Fibroblast of lung (primary cell): ENCODE measurements at regions not wholly inside any gene's neighbourhood (a gene's known extent, or its start where the extent isn't known, plus 50 kb on each side); places are given as distances from the start of the nearest gene placed in this dataset.

ENCODE experiments used
- DNase-seq, 2 donors: peaks; one replicate each; pipeline versions ENCODE4 v3.0.0 to v3.0.0-alpha.2; 2010; ENCODE audit warnings: low read depth in 2 of 2
- H2AFZ ChIP-seq: 2 replicates; pipeline ENCODE4 v1.5.1; 2012; ENCODE audit warnings: low read length, control low read depth, inconsistent platforms
- H3K27ac ChIP-seq: 2 replicates; pipeline ENCODE4 v1.5.1; 2011; ENCODE audit warnings: low read length, control low read depth; ENCODE audit not compliant: insufficient read depth
- H3K27me3 ChIP-seq: 2 replicates; pipeline ENCODE4 v1.5.1; 2011; ENCODE audit warnings: mild to moderate bottlenecking, low read length; ENCODE audit not compliant: control insufficient read depth, insufficient read depth
- H3K36me3 ChIP-seq: 2 replicates; pipeline ENCODE4 v1.5.1; 2011; ENCODE audit warnings: low read length; ENCODE audit not compliant: control insufficient read depth, insufficient read depth
- H3K4me1 ChIP-seq: 2 replicates; pipeline ENCODE4 v1.5.1; 2011; ENCODE audit warnings: low read length; ENCODE audit not compliant: control insufficient read depth, insufficient read depth; ENCODE audit errors: extremely low read depth
- H3K4me2 ChIP-seq: 2 replicates; pipeline ENCODE4 v1.5.1; 2011; ENCODE audit warnings: low read length, control low read depth; ENCODE audit not compliant: insufficient read depth; ENCODE audit errors: extremely low read depth
- H3K4me3 ChIP-seq, 4 experiments: fragments of 200-600 bp in 1 of 4; sonication (generic) in 1 of 4; replicated peaks in 1 of 4; 2 replicates each; pipeline ENCODE4 v1.5.1; 2011 to 2016; ENCODE audit warnings: low read length in 4 of 4, low read depth in 3 of 4, mild to moderate bottlenecking in 3 of 4, control low read depth in 2 of 4, inconsistent platforms in 1 of 4, mixed read lengths in 1 of 4; ENCODE audit not compliant: insufficient read depth in 1 of 4; ENCODE audit errors: control extremely low read depth in 1 of 4
- H3K79me2 ChIP-seq: 2 replicates; pipeline ENCODE4 v1.5.1; 2012; ENCODE audit warnings: mild to moderate bottlenecking, low read length, inconsistent platforms; ENCODE audit not compliant: control insufficient read depth, insufficient read depth
- H3K9ac ChIP-seq: 2 replicates; pipeline ENCODE4 v1.5.1; 2011; ENCODE audit warnings: mild to moderate bottlenecking, low read length, control low read depth; ENCODE audit not compliant: insufficient read depth
- H3K9me3 ChIP-seq: 2 replicates; pipeline ENCODE4 v1.5.1; 2012; ENCODE audit warnings: low read depth, low read length; ENCODE audit not compliant: control insufficient read depth, insufficient read depth
- H4K20me1 ChIP-seq: 2 replicates; pipeline ENCODE4 v1.5.1; 2011; ENCODE audit warnings: low read length; ENCODE audit not compliant: control insufficient read depth, insufficient read depth; ENCODE audit errors: extremely low read depth
- EZH2 ChIP-seq: IDR thresholded peaks from 2 replicates; pipeline ENCODE4 v1.5.1; 2012; ENCODE audit warnings: low read length, control low read depth, mild to moderate bottlenecking; ENCODE audit errors: missing control alignments
- TF ChIP-seq, protein P1 (sequence below), 2 donors: IDR thresholded peaks in 1 of 2; conservative IDR thresholded peaks in 1 of 2; 1 replicate in 1 of 2; 2 replicates in 1 of 2; pipeline ENCODE4 v1.5.1; 2011 to 2012; ENCODE audit warnings: low read length in 2 of 2, control low read depth in 1 of 2, inconsistent platforms in 1 of 2, low read depth in 1 of 2, mild to moderate bottlenecking in 1 of 2

DNA sequence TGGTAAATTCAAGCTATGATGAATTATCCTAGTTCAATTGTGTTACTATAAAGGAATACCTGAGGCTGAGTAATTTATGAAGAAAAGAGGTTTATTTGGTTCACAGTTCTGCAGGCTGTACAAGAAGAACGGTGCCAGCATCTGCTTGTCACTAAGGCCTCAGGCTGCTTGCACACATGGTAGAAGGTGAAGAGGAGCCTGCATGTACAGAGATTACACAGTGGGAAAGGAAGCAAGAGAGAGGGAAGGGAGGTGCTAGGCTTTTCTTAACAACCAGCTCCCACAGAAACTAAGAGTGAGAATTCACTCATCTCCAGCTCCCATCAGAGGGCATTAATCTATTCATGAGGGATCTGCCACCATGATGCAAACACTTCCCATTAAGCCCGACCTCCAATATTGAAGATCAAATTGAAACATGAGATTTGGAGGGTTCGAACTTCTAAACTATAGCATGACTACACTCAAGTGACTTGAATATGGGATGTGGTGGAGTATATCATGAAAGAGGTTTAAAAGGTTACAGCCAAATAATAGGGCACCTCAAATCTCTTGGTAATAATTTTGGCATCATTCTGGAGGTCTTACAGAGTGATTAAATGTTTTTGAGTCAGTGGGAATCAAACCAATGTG is 58.4 kb upstream of the ETAA1 start:
- Histone ChIP-seq H4K20me1 (no peaks in the 10 kb centered on the region), H3K4me2 (no peak overlapping the region), H3K36me3 (no peaks in the 10 kb centered on the region), H3K79me2 (no peaks in the 10 kb centered on the region), H3K27ac (no peak overlapping the region), H3K9ac (no peak overlapping the region), H3K9me3 (no peaks in the 10 kb centered on the region), H3K27me3 (no peaks in the 10 kb centered on the region), H2AFZ (no peak overlapping the region), H3K4me1 (no peaks in the 10 kb centered on the region), H3K4me3 (no peak overlapping the region)
- no peak for TF ChIP-seq EZH2
- TF ChIP-seq, protein P1, sequence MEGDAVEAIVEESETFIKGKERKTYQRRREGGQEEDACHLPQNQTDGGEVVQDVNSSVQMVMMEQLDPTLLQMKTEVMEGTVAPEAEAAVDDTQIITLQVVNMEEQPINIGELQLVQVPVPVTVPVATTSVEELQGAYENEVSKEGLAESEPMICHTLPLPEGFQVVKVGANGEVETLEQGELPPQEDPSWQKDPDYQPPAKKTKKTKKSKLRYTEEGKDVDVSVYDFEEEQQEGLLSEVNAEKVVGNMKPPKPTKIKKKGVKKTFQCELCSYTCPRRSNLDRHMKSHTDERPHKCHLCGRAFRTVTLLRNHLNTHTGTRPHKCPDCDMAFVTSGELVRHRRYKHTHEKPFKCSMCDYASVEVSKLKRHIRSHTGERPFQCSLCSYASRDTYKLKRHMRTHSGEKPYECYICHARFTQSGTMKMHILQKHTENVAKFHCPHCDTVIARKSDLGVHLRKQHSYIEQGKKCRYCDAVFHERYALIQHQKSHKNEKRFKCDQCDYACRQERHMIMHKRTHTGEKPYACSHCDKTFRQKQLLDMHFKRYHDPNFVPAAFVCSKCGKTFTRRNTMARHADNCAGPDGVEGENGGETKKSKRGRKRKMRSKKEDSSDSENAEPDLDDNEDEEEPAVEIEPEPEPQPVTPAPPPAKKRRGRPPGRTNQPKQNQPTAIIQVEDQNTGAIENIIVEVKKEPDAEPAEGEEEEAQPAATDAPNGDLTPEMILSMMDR (conservative IDR thresholded peaks at IDR 0.05 in 1 of 2, IDR thresholded peaks at IDR 0.05 in 1 of 2; ENCODE audit: low read depth in 1 of 2, low read length in 2 of 2) = no peak
- no peak for DNase-seq

DNA sequence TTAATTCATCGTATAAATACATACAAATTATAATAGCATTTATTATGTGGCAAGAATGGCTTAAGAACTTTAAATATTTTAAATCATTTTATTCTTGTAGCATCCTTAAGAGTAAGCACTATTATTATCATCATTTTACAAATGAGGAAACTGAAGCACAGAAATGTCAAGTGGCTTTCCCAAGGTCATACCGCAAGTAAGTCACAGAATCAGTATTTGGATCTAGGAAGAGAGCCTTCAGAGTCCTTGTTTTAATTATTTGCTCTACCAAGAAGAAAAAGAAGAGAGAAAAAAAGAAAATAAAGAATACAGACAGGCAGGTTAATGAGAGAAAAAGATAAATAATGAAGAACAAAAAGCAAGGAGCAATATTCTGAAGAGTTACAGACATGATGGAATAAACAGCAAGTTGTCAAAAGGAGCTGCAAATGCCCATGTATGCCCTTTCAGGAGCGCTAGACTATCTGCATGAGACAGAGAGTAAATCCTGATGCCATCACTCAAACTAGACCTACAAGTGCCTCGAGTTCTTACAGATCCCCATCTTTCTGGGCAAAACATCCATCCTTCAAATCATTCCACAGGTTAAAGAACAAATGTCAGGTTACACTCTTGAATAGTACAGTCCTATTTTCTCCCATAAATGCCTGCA is 57.8 kb upstream of the ETAA1 start:
- Histone ChIP-seq H3K27me3 (no peaks in the 10 kb centered on the region), H3K9ac (no peak overlapping the region), H2AFZ (no peak overlapping the region), H3K27ac (no peak overlapping the region), H3K36me3 (no peaks in the 10 kb centered on the region), H3K79me2 (no peaks in the 10 kb centered on the region), H3K4me1 (no peaks in the 10 kb centered on the region), H3K4me2 (no peak overlapping the region), H4K20me1 (no peaks in the 10 kb centered on the region), H3K4me3 (no peak overlapping the region), H3K9me3 (no peaks in the 10 kb centered on the region)
- TF ChIP-seq, protein P1 (conservative IDR thresholded peaks at IDR 0.05 in 1 of 2, IDR thresholded peaks at IDR 0.05 in 1 of 2; ENCODE audit: low read depth in 1 of 2, low read length in 2 of 2) = no peak
- no peak for TF ChIP-seq EZH2
- no peak for DNase-seq

DNA sequence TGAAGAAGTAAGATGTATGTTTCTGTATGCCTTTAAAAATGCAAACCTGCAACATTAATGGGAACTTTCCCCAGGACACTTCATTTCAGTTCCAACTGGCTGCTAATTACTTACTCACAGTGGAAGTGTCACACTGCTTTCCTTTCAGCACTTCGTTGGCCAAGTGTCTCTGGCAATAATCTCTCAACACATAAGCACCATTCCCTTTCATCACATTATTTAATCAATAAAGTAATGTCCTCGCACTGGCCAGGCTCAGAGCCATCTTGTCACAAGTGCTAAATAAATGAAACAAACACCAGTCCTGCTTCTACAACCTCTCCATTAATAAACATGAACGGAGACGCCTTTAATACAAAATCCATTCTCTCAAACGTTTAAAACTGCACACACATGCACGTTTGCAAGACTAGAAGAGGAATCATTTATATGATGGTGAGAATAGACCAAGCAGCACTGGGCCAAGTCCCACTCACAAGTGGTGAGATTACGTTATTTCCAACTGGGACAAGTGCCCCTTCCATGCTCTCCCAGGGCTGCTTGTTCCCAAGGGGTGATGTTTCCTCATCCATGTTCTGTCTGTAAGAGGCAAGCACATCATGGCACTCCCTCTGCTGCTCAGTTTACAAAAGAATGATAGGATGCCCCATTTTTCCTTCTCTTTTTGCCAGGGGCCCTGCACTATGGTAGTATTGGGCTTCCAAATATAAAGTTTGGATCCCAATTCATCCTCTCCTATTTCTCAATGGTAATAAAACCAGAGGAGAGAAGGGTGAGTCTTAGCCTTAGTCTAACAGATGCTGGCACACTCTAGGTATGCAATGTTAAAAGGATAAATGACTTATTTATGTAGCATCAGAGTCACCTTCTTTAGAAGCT is 56.8 kb upstream of the ETAA1 start:
- no peak overlapping the region for H3K27ac ChIP-seq
- no peaks in the 10 kb centered on the region for H3K79me2 ChIP-seq
- TF ChIP-seq EZH2 = no peak
- TF ChIP-seq, protein P1 (conservative IDR thresholded peaks at IDR 0.05 in 1 of 2, IDR thresholded peaks at IDR 0.05 in 1 of 2; ENCODE audit: low read depth in 1 of 2, low read length in 2 of 2) = no peak
- no peaks in the 10 kb centered on the region for H3K4me1 ChIP-seq
- no peak for DNase-seq
- H2AFZ ChIP-seq = no peak overlapping the region
- no peaks in the 10 kb centered on the region for H3K27me3 ChIP-seq
- no peak overlapping the region for H3K4me2 ChIP-seq
- H3K9ac ChIP-seq = no peak overlapping the region
- H3K9me3 ChIP-seq = no peaks in the 10 kb centered on the region
- no peaks in the 10 kb centered on the region for H4K20me1 ChIP-seq
- no peak overlapping the region for H3K4me3 ChIP-seq
- H3K36me3 ChIP-seq = no peaks in the 10 kb centered on the region
